ENCODE measurements at regions not wholly inside any gene's neighbourhood (a gene's known extent, or its start where the extent isn't known, plus 50 kb on each side); places are given as distances from the start of the nearest gene placed in this dataset.
"Not testable (repeated sequence)": the region's sequence is repeated elsewhere in the genome, so short reads cannot be mapped to it uniquely, and the experiment has no call there.

DNA sequence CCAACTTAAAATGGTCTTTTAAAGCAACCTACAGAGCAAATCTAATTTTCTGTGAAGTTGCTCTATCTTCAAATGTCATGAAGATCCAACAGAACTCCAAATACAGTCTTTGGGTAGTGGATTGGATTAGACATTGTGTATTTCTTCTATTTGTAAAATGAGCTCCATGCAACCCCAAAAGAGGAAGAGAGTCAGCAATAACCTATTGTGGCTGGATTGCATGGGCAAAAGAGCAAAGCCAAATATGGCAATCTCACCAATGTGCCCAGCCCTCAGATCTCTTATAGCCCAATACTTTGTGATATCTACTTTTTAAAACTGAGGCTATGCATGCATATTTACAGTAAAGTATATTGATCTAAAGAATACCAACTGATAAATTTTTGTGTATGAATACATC lies 146.3 kb downstream of the TXNL1 start:
- no peak overlapping the region for H3K4me3 ChIP-seq (ENCODE audit: low read depth, low read length)
- DNase-seq (ENCODE audit: low read depth), result no peak

DNA sequence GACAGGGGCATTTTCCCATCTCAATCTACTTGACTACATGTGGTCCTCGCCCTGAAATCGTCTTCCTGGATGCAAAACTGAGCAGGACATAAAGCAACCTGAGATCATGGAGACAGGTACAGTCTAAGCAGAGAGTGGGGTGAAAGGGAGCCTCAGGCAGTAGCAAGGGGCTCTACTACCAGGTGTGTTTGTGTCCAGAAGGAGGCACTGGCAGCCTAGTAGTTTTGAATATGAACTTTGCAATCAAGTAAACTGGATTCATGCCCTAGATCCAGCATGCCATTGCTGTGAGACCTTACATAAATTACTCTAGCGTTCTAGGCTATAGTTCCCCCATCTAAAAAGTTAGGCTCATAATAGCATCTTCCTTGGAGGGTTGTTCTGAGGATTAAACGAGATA lies 147.4 kb downstream of the TXNL1 start:
- no peak for DNase-seq (ENCODE audit: low read depth)
- no peak overlapping the region for H3K4me3 ChIP-seq (ENCODE audit: low read depth, low read length)

DNA sequence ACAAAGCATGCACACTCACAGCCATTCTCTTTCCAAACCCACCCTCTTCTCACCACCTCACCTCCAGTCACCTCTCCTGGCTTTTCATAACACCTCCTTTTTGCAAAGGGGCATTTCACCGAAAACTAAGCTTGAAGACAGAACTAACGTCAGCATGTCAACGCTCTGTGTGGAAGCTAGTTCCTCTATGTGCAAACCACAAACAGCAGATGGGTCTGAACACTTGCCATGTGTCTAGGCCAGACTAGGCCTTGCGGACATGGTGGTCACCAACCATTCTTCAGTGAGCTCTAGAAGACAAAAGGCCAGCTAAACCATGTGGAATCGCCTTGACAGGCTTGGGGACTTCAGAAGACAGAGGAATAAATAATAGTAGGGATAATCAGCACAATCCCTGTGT lies 148.5 kb downstream of the TXNL1 start:
- no peak for DNase-seq (ENCODE audit: low read depth)
- H3K4me3 ChIP-seq (ENCODE audit: low read depth, low read length), result no peak overlapping the region

DNA sequence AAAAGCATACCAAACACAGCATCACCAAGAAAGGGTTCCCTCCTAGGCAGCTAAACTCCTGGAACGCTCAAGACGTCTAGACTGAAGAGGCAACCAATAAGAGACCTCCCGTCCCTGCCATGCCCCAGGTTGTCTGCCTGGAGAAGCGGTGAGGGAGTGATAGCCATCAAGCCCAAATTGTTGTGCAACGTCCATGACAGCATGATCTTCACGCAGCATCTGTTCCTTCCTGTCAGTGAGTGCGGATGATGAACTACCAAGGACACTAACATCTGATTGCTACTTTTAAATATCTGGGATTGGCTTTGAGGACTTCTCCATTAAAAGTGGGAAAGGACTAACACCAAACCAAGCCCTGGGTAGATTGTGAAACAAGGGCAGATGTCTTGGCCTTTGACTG lies 149.7 kb downstream of the TXNL1 start:
- no peak for DNase-seq (ENCODE audit: low read depth)
- no peak overlapping the region for H3K4me3 ChIP-seq (ENCODE audit: low read depth, low read length)

DNA sequence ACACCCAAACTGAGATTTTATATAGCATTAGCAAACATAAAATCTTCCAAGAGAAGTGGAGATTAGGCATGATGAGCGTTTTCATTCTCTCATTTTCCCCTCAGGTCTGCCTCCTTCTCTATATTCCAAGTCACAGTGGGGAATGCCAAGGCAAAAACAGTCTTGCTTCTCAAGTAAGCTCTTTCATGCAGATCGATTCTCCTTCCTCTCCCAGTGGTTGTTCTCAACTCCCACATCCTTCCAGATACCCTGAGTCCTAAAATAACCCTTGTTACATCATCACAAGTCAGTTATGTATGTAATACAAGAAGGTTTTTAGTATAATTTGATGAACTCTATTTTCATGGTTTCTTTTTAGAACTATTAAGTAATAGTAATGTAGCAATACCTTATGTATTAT lies 150.6 kb downstream of the TXNL1 start:
- H3K4me3 ChIP-seq (ENCODE audit: low read depth, low read length), result no peak overlapping the region
- DNase-seq (ENCODE audit: low read depth), result no peak

DNA sequence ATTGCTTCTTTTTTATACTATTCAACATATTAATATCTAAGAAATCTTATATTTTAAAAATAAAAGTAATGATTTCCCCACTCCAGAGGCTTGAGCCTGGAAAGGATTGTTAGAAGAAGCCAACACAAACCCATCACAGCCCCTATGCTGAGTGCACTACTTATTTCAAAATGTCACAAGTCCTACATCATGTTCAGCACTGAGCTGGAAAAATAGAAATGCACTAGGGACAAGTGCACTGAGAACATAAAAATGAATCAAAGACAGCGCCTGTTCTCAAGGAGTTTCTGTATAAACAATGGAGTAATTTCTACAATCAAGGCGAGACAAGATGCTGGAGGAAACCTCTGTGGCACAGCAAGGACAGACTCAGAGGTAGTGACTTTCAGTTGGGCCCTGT lies 155.0 kb downstream of the TXNL1 start:
- no peak for DNase-seq (ENCODE audit: low read depth)
- H3K4me3 ChIP-seq (ENCODE audit: low read depth, low read length), result no peak overlapping the region

DNA sequence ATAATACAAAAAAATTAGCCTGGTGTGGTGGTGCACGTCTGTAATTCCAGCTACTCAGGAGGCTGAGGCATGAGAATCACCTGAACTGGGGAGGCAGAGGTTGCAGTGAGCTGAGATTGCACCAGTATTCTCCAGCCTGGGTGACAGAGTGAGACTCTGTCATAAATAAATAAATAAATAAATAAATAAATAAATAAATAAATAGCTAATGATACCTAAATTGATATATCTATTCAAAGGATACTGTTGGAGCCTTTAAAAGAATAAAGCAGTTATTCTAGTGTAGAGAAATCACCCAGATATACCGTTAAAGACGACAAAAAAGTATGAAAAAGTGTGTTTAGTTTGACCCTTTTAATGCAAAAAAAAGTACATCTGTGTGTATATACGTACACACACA lies 155.6 kb downstream of the TXNL1 start:
- not testable (repeated sequence) for DNase-seq (ENCODE audit: low read depth)

DNA sequence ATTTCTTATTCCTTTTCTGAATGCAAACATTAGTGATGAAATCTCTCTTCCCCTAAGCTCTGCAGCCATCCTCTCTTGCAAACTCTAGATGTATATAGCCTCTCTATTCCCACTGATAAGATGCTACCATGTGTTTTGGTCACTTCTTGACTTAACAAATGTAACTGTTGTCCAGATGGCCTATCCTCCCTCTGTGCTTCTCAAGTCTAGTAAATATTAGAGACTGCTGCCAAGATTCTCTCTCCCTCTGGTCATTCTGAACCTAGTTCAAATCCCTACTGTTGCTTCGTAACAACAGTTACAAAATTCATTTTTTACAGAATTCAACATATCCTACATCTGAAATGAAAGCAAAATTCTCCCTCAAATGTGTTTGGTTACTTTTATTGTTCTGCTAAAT lies 156.6 kb downstream of the TXNL1 start:
- H3K4me3 ChIP-seq (ENCODE audit: low read depth, low read length), result no peak overlapping the region
- no peak for DNase-seq (ENCODE audit: low read depth)

More for the DNA sequence above, 155.6 kb downstream of the TXNL1 start:
- not testable (repeated sequence) for H3K4me3 ChIP-seq (ENCODE audit: low read depth, low read length)

DNA sequence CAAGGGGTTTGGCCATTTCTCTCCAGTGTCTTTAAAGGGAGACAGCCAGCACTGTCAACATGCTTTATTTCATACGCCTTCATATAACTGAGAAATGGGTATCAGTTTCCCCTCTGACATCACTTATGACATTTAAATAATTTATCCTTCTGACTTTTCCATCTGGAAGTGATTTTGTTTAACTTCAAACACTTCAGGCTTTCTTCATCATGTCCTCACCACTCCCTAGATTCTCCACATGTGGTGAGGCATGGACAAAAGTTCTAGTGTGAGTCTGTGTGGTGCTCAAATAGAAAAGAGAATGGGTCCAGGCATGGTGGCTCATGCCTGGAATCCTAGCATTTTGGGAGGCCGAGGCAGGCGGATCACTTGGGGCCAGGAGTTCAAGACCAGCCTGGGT lies 158.6 kb downstream of the TXNL1 start:
- no peak overlapping the region for H3K4me3 ChIP-seq (ENCODE audit: low read depth, low read length)

DNA sequence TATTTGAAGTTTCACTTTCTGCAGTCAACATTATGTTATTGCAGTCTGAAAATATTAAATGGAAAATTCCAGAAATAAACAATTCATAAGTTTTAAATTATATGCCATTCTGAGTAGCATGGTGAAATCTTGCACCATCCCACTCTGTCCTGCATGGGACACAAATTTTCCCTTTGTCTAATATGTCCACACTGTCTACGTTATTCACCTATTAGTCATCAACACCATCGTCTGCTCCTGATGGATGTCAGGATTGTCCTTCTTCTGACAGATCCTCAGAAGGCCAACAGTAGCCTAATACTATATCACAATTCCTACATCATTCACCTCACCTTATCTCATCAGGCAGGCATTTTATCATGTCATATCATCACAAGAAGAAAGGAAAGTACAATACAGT lies 163.1 kb downstream of the TXNL1 start:
- no peak for DNase-seq (ENCODE audit: low read depth)
- no peak overlapping the region for H3K4me3 ChIP-seq (ENCODE audit: low read depth, low read length)

More for the DNA sequence above, 158.6 kb downstream of the TXNL1 start:
- no peak for DNase-seq (ENCODE audit: low read depth)

DNA sequence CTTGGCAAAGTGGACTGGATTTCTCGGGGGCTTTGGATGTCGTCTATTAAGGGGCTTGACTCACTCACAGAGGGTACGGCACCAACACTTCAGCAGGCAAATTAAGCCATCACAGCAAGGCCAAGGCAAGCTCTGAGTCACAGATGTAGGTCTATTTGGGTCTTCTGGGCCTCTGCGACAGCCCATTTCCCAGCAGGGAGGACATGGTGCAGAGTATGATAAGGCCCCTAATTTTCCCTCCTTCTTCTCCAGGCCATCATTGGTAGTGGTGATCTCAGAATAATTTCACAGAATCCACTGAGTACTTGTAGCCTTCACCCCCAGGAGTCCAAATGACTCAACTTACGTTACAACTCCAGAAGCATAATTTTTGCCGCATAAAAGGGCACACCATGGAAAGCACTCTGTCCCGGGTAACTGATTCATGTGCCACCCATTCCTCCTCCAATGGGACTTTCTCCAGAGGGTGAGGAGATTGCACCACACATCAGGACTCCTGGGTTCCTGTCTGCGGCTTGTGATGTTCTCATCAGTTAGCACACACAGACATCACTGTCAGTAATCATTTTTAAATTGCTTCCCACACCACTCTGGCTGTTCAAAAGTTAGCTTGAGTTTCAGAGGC lies 164.9 kb downstream of the TXNL1 start:
- H3K4me3 ChIP-seq (ENCODE audit: low read depth, low read length), result no peak overlapping the region
- DNase-seq (ENCODE audit: low read depth), result no peak

DNA sequence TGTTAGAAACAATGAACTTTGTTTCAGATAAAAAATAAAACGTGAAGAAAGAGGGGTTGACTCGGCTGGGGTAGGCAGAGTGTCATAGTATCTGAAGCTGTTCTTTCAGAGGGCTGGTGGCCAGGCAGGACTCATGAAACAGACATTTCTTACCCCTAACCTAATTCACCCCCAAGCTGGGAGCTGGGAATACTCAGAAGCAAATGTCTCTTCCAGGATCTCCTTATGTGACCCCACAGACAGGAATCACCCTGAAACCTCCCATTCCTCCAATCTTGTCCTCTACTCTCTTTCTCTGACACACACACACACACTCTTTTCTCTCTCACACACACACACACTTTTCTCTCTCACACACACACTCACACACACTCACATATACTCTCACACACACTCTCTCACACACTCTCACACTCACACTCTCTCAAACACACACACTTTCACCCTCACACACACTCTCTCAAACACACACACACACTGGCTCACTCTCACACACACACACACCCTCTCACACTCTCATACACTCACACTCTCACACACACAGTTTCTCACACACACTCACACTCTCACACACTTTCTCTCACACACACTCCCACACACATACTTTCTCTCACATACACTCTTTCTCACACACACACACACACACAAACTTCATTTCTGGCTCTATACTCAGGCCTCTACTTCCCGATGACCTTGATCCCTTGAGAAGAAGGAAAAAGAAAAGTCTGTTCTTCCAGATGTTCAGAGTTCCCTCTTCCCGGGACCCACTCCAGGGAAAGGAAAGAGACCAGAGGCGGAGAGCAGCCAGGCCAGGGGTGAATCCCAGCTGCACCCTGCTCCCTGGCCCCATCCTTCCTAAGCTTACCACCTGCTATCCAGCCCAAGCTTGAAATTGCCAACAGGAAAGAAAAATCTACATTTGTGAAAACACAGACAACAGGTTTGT lies 167.7 kb downstream of the TXNL1 start:
- no peak for DNase-seq (ENCODE audit: low read depth)

DNA sequence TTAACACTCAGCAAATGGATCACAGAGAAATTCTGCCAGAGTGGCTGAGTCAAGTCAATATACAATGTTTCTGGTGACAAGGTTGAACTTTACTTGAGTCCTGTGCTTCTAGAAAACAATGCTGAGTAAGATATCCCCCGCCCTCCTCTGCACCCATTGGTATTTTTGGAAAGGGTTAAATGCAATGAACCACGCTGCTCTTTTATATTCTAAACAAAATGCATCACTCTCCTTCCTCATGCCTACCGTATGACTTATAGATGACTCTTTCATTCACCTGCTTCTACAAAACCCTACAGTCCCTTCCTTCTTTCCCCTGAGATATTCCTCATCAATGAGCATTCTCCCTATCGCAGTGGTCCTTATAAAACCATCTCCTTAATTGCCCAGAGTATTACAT lies 168.8 kb downstream of the TXNL1 start:
- no peak for DNase-seq (ENCODE audit: low read depth)
- H3K4me3 ChIP-seq (ENCODE audit: low read depth, low read length), result no peak overlapping the region

More for the DNA sequence above, 167.7 kb downstream of the TXNL1 start:
- H3K4me3 ChIP-seq (ENCODE audit: low read depth, low read length), result no peak overlapping the region

DNA sequence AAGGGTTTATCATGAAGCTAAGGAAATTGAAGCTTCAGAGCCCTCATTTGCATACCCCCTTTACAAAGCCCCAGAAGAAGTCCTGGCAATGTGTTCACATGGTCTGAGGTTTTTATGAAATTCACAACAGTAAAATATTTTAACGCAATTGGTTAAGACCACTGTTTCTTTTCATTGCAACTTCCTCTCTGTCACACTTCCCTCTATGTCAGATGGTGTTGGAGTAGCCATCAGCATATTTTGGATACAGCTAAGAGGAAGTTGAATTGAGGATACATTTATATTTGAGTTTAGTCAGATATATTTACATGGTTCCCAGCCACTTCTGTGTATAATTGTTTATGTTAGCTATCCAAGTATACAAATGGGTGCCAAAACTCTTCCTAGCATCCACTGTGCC lies 170.0 kb downstream of the TXNL1 start:
- no peak for DNase-seq (ENCODE audit: low read depth)

DNA sequence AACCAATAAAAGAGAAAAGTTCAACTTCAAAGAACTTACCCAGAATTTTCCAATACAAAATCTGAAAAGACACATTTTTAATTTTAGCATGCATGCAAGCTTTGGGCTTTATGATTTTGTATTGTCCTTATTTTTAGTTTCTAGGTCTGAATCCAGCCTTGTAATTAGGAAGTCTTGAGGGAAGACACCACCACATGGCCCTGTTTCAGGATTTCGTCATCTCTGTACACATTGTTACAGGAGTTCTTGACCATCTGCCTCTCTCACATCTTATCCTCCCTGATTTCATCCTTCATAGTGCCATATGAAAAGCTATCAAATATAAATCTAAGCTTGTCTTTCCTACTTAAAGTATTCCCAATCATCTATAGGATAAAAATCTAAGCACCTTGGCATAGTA lies 176.1 kb downstream of the TXNL1 start:
- no peak for DNase-seq (ENCODE audit: low read depth)
- no peak overlapping the region for H3K4me3 ChIP-seq (ENCODE audit: low read depth, low read length)

More for the DNA sequence above, 170.0 kb downstream of the TXNL1 start:
- no peak overlapping the region for H3K4me3 ChIP-seq (ENCODE audit: low read depth, low read length)

DNA sequence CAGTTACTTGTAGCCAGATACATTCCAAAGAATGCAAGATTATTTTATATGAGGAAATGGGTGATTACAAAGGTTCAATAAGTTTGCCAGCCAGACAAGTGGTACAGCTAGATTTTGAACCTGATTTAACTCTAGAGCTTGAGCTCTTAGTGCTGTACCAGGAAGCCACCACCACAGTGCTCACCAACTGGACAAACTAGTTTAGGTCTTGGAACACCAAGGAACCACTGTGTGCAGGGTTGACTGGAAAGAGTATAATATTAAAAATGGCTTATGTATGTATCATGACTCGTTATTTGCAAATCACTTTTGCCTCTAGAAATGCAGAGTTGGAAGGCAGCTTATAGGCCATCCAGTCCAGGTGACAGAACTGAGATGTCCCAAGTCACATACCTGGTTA lies 177.2 kb downstream of the TXNL1 start:
- H3K4me3 ChIP-seq (ENCODE audit: low read depth, low read length), result no peak overlapping the region
- DNase-seq (ENCODE audit: low read depth), result no peak

DNA sequence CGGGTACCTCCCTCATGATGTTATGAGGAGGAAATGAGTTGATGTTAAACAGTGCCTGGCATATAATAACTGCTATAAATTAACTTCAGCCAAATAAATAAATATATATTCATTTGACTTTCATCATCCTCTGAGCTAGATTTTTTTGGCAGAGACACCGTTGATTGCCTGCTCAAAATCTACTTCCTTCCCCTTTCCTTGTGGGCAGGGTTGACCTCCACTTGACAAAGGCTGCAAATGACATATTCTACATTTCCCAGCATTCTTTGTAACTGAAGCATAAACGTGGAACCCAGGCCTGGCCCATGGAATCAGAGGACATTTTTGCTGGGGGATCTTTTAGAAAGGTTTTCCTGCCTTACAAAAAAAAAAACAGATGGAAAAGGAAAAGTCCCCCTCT lies 177.8 kb downstream of the TXNL1 start:
- no peak for DNase-seq (ENCODE audit: low read depth)
- H3K4me3 ChIP-seq (ENCODE audit: low read depth, low read length), result no peak overlapping the region

DNA sequence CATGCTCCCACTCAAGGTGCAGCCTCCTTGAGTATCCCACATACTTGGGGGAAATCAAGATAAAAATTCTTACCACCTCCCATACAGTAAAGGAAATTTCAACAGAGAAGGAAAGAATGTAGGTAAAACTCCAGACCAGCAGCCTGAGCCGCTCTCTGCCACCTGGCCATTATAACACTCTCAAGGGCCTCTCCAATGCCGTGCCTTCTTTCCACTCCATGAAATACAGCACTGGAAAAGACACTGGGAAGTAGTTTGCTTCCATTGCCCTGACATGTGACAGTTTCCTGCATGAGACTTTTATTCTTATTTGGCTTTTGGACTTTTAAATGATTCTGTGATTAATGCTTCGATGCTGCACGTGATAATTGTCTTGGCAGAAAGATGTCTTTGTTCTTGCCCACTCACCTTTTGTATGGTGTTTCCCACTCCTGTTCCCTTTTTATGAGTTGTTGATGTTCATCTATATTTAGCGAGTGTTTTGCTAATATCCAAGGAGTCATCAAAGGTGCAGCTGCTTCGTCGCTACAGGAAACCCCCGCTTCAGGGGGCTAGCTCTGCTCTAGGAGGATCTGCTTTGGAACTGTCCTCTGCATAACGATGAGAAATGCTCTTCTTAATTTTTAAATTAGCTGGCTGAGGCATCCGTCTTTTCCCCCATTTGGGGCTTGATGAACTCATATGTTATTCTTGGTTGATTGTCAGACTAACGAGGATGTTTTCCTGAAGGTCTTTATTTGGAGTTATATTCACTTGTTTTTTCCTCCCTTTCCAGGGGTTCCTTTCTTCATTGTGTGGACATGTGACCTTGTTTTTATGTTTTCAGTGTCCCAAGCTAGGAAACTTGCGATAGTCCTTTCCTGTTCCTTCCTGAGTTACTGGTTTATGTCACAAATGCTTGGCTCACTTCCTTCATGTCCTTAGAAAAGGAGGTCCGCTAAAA lies 179.4 kb downstream of the TXNL1 start:
- no peak overlapping the region for H3K4me3 ChIP-seq (ENCODE audit: low read depth, low read length)
- DNase-seq (ENCODE audit: low read depth), result no peak

DNA sequence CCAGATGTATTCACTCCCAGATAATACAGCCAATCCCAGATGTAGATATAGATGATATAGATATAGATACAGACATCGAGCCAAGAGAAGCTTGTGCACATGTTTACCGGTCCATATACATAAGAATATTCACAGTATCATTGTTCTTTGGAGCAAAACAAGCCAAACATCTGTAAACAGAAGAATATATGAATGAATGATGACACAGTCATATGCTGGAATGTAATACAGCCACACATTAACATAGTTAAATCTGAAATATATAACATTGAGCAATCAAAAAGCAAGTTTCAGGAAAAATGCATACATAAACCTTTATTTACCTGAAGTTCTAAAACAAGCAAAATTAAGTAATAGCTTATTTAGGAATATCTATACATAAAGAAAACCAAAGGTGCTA lies 182.5 kb downstream of the TXNL1 start:
- no peak for DNase-seq (ENCODE audit: low read depth)
- H3K4me3 ChIP-seq (ENCODE audit: low read depth, low read length), result no peak overlapping the region

DNA sequence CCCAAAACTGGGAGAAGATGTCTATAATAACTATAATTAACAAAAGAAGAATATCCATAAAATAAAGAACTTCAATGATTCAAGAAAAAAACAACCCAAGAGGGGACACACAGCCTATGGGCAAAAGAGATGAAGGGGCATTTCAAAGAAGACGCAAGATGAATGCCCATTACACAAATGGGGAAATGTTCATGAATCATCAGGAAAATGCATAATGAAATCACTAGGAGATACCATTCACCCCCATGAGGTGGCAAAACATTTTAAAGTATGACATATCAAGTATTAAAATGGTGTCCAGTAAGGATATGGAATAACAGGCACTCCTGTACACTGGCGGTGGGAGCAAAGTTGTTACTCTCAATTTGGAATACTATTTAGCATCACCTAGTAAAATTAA lies 183.3 kb downstream of the TXNL1 start:
- H3K4me3 ChIP-seq (ENCODE audit: low read depth, low read length), result no peak overlapping the region
- no peak for DNase-seq (ENCODE audit: low read depth)

Measured in skeletal muscle cell (primary cell).